Liver (tissue), 8 donors: ENCODE measurements at regions not wholly inside any gene's neighbourhood (a gene's known extent, or its start where the extent isn't known, plus 50 kb on each side); places are given as distances from the start of the nearest gene placed in this dataset.

ENCODE experiments used
- DNase-seq: peaks from one replicate; pipeline ENCODE4 v3.0.0-alpha.2; 2017; ENCODE audit warnings: low spot score
- H3K27ac ChIP-seq, 2 donors: one replicate each; pipeline ENCODE4 v1.7.0; 2013; ENCODE audit warnings: inconsistent platforms in 2 of 2, low read length in 2 of 2, control low read depth in 1 of 2, low read depth in 1 of 2, mild to moderate bottlenecking in 1 of 2
- H3K27me3 ChIP-seq, 4 donors: one replicate each; pipeline versions ENCODE4 v1.6.1 to v1.7.0; 2013; ENCODE audit warnings: low read length in 3 of 4, inconsistent platforms in 1 of 4, mild to moderate bottlenecking in 1 of 4, moderate library complexity in 1 of 4; ENCODE audit not compliant: control insufficient read depth in 4 of 4, insufficient read depth in 4 of 4
- H3K36me3 ChIP-seq, 4 donors: one replicate each; pipeline versions ENCODE4 v1.6.1 to v1.7.0; 2013; ENCODE audit warnings: low read length in 3 of 4, mild to moderate bottlenecking in 3 of 4, low read depth in 1 of 4, moderate library complexity in 1 of 4; ENCODE audit not compliant: control insufficient read depth in 4 of 4, insufficient read depth in 3 of 4
- H3K4me1 ChIP-seq, 4 donors: one replicate each; pipeline versions ENCODE4 v1.6.1 to v1.7.0; 2013; ENCODE audit warnings: low read length in 3 of 4, mild to moderate bottlenecking in 3 of 4, moderate library complexity in 1 of 4; ENCODE audit not compliant: control insufficient read depth in 4 of 4, insufficient read depth in 4 of 4
- H3K4me3 ChIP-seq, 3 donors: one replicate each; pipeline versions ENCODE4 v1.6.1 to v1.7.0; 2013; ENCODE audit warnings: low read length in 3 of 3, control low read depth in 1 of 3, low read depth in 1 of 3, mild to moderate bottlenecking in 1 of 3
- H3K9ac ChIP-seq, 2 donors: one replicate each; pipeline ENCODE4 v1.7.0; 2013; ENCODE audit warnings: low read length in 2 of 2, mild to moderate bottlenecking in 2 of 2, moderate library complexity in 2 of 2, control low read depth in 1 of 2, low read depth in 1 of 2
- H3K9me3 ChIP-seq, 4 donors: one replicate each; pipeline versions ENCODE4 v1.6.1 to v1.7.0; 2013; ENCODE audit warnings: low read length in 3 of 4; ENCODE audit not compliant: control insufficient read depth in 4 of 4
- EGR1 ChIP-seq, 2 donors: IDR thresholded peaks; 2 replicates each; pipeline ENCODE4 v1.6.1; 2016 to 2018; ENCODE audit warnings: antibody characterized with exemption in 2 of 2, low read depth in 2 of 2
- FOXA1 ChIP-seq: IDR thresholded peaks from 2 replicates; pipeline ENCODE4 v1.6.1; 2016; ENCODE audit warnings: antibody characterized with exemption
- FOXA2 ChIP-seq: IDR thresholded peaks from 2 replicates; pipeline ENCODE4 v1.6.1; 2016; ENCODE audit warnings: antibody characterized with exemption
- GABPA ChIP-seq, 2 donors: IDR thresholded peaks in 1 of 2; conservative IDR thresholded peaks in 1 of 2; 2 replicates each; pipeline ENCODE4 v1.6.1; 2016; ENCODE audit warnings: antibody characterized with exemption in 2 of 2, mild to moderate bottlenecking in 1 of 2, moderate library complexity in 1 of 2
- HNF4A ChIP-seq, 2 donors: conservative IDR thresholded peaks; 2 replicates each; pipeline ENCODE4 v1.6.1; 2016; ENCODE audit warnings: antibody characterized with exemption in 2 of 2, mild to moderate bottlenecking in 2 of 2
- HNF4G ChIP-seq: IDR thresholded peaks from 2 replicates; pipeline ENCODE4 v1.6.1; 2016; ENCODE audit warnings: antibody characterized with exemption
- JUND ChIP-seq, 2 donors: IDR thresholded peaks; 2 replicates each; pipeline ENCODE4 v1.6.1; 2016; ENCODE audit warnings: antibody characterized with exemption in 2 of 2
- NR2F2 ChIP-seq: IDR thresholded peaks from 2 replicates; pipeline ENCODE4 v1.6.1; 2016; ENCODE audit warnings: antibody characterized with exemption
- RAD21 ChIP-seq, 2 donors: IDR thresholded peaks; 2 replicates each; pipeline ENCODE4 v1.6.1; 2016; ENCODE audit warnings: antibody characterized with exemption in 2 of 2, mild to moderate bottlenecking in 2 of 2
- RXRA ChIP-seq, 2 donors: IDR thresholded peaks; 2 replicates each; pipeline ENCODE4 v1.6.1; 2017 to 2018; ENCODE audit warnings: antibody characterized with exemption in 2 of 2, mild to moderate bottlenecking in 1 of 2
- SP1 ChIP-seq: IDR thresholded peaks from 2 replicates; pipeline ENCODE4 v1.6.1; 2018; ENCODE audit warnings: antibody characterized with exemption, mild to moderate bottlenecking
- TAF1 ChIP-seq: conservative IDR thresholded peaks from 2 replicates; pipeline ENCODE4 v1.6.1; 2016; ENCODE audit warnings: antibody characterized with exemption, mild to moderate bottlenecking
- YY1 ChIP-seq: IDR thresholded peaks from 2 replicates; pipeline ENCODE4 v1.6.1; 2016; ENCODE audit warnings: antibody characterized with exemption, mild to moderate bottlenecking
- WGBS: extraction: QIAGEN DNeasy Blood & Tissue Kit; methylation state at CpG from one replicate; pipeline ENCODE4 v1.1.7; 2013; 5-methylcytosine and 5-hydroxymethylcytosine counted together
- TF ChIP-seq, protein P1 (sequence below): IDR thresholded peaks from 2 replicates; pipeline ENCODE4 v1.6.1; 2016; ENCODE audit warnings: antibody characterized with exemption, mild to moderate bottlenecking
- TF ChIP-seq, protein P2 (sequence below): fragments of 150-350 bp; IDR thresholded peaks from 2 replicates; pipeline ENCODE4 v1.5.1; 2017; ENCODE audit warnings: improper control_type of control experiment, low read depth, low read length; ENCODE audit not compliant: missing input control
- TF ChIP-seq, protein P3 (sequence below): IDR thresholded peaks from 2 replicates; pipeline ENCODE4 v1.6.1; 2016; ENCODE audit warnings: antibody characterized with exemption
- TF ChIP-seq, protein P4 (sequence below): IDR thresholded peaks from 2 replicates; pipeline ENCODE4 v1.6.1; 2016; ENCODE audit warnings: antibody characterized with exemption
- TF ChIP-seq, protein P5 (sequence below): IDR thresholded peaks from 2 replicates; pipeline ENCODE4 v1.6.1; 2016; ENCODE audit warnings: antibody characterized with exemption
- donor health status: healthy.
- donor health status: healthy.
- donor health status: healthy.
- donor health status: healthy.
- donor health status: healthy.

DNA sequence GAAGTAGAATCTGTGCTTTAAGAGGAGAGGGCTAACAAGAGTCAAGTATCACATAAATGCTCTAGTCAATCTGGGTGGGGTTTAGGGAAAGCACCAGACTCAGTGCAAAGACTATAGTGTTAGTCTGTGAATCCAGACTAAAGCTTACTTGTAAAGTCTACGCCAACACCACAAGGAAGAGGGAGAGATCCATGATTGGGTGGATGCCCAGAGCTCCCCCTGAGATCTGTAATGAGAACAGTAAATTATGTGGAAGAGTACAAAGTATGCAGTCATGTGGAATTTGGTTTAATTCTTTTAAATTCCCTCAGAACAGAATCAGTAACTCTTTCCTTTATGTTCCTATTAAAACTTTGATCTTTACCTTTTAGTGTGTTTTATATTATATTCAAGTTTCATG lies 354.7 kb upstream of the SPANXN4 start:
- no peak overlapping the region for H3K27ac ChIP-seq
- no peaks in the 10 kb centered on the region for H3K4me1 ChIP-seq
- WGBS = 93% methylated on average over 1 of the region's 1 CpG
- no peak overlapping the region for H3K4me3 ChIP-seq
- H3K27me3 ChIP-seq = no peaks in the 10 kb centered on the region
- no peaks in the 10 kb centered on the region for H3K36me3 ChIP-seq
- TF ChIP-seq RXRA (IDR thresholded peaks at IDR 0.05) = no peak
- TF ChIP-seq EGR1 (IDR thresholded peaks at IDR 0.05; ENCODE audit: low read depth in 2 of 2) = no peak
- TF ChIP-seq, protein P1, sequence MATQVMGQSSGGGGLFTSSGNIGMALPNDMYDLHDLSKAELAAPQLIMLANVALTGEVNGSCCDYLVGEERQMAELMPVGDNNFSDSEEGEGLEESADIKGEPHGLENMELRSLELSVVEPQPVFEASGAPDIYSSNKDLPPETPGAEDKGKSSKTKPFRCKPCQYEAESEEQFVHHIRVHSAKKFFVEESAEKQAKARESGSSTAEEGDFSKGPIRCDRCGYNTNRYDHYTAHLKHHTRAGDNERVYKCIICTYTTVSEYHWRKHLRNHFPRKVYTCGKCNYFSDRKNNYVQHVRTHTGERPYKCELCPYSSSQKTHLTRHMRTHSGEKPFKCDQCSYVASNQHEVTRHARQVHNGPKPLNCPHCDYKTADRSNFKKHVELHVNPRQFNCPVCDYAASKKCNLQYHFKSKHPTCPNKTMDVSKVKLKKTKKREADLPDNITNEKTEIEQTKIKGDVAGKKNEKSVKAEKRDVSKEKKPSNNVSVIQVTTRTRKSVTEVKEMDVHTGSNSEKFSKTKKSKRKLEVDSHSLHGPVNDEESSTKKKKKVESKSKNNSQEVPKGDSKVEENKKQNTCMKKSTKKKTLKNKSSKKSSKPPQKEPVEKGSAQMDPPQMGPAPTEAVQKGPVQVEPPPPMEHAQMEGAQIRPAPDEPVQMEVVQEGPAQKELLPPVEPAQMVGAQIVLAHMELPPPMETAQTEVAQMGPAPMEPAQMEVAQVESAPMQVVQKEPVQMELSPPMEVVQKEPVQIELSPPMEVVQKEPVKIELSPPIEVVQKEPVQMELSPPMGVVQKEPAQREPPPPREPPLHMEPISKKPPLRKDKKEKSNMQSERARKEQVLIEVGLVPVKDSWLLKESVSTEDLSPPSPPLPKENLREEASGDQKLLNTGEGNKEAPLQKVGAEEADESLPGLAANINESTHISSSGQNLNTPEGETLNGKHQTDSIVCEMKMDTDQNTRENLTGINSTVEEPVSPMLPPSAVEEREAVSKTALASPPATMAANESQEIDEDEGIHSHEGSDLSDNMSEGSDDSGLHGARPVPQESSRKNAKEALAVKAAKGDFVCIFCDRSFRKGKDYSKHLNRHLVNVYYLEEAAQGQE = no peak
- no peak overlapping the region for H3K9ac ChIP-seq
- peaks cover 0 to 7% (median 1%) of the 10 kb centered on the region in 4 donors for H3K9me3 ChIP-seq
- DNase-seq = no peak

DNA sequence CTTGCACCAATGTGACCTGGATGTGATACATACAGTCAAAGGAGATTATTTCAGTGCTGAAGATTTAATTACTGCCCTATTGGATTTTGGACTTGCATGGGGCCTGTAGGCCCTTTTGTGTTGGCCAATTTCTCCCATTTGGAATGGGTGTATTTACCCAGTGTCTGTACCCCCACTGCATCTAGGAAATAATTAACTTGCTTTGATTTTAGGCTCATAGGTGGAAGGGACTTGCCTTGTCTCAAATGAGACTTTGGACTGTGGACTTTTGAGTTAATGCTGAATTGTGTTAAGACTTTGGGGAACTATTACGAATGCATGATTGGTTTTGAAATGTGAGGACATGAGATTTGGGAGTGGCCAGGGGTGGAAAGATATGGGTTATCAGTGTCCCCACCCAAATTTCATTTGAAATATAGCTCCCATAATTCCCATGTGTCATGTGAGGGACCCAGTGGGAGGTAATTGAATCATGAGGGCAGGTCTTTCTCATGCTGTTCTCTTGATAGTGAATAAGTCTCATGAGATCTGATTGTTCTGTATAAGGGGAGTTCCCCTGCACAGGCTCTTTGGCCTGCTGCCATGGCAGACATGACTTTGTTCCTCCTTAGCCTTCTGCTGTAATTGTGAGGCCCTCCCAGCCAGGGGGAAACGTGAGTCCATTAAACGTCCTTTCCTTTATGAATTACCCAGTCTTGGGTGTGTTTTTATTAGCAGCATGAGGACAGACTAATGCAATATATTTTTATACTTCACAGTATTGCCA lies 362.2 kb upstream of the SPANXN4 start:
- TF ChIP-seq FOXA1 (no peak), YY1 (peak; percentile 54), RAD21 (IDR thresholded peaks at IDR 0.05) (peak; percentile 40 to 48), SP1 (peak; percentile 98), HNF4G (peak; percentile 99), EGR1 (IDR thresholded peaks at IDR 0.05; ENCODE audit: low read depth in 2 of 2) (no peak), JUND (IDR thresholded peaks at IDR 0.05) (peak; percentile 62 to 83), FOXA2 (no peak), GABPA (IDR thresholded peaks at IDR 0.05 in 1 of 2, conservative IDR thresholded peaks at IDR 0.05 in 1 of 2) (peak in 1 of 2 donors; percentile 7), HNF4A (conservative IDR thresholded peaks at IDR 0.05) (peak; percentile 97 to 100), RXRA (IDR thresholded peaks at IDR 0.05) (peak; percentile 64 to 74), NR2F2 (no peak), TAF1 (no peak)
- TF ChIP-seq, protein P2, sequence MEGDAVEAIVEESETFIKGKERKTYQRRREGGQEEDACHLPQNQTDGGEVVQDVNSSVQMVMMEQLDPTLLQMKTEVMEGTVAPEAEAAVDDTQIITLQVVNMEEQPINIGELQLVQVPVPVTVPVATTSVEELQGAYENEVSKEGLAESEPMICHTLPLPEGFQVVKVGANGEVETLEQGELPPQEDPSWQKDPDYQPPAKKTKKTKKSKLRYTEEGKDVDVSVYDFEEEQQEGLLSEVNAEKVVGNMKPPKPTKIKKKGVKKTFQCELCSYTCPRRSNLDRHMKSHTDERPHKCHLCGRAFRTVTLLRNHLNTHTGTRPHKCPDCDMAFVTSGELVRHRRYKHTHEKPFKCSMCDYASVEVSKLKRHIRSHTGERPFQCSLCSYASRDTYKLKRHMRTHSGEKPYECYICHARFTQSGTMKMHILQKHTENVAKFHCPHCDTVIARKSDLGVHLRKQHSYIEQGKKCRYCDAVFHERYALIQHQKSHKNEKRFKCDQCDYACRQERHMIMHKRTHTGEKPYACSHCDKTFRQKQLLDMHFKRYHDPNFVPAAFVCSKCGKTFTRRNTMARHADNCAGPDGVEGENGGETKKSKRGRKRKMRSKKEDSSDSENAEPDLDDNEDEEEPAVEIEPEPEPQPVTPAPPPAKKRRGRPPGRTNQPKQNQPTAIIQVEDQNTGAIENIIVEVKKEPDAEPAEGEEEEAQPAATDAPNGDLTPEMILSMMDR = no peak
- TF ChIP-seq, protein P3, sequence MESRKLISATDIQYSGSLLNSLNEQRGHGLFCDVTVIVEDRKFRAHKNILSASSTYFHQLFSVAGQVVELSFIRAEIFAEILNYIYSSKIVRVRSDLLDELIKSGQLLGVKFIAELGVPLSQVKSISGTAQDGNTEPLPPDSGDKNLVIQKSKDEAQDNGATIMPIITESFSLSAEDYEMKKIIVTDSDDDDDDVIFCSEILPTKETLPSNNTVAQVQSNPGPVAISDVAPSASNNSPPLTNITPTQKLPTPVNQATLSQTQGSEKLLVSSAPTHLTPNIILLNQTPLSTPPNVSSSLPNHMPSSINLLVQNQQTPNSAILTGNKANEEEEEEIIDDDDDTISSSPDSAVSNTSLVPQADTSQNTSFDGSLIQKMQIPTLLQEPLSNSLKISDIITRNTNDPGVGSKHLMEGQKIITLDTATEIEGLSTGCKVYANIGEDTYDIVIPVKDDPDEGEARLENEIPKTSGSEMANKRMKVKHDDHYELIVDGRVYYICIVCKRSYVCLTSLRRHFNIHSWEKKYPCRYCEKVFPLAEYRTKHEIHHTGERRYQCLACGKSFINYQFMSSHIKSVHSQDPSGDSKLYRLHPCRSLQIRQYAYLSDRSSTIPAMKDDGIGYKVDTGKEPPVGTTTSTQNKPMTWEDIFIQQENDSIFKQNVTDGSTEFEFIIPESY = peak; percentile 74
- TF ChIP-seq, protein P4, sequence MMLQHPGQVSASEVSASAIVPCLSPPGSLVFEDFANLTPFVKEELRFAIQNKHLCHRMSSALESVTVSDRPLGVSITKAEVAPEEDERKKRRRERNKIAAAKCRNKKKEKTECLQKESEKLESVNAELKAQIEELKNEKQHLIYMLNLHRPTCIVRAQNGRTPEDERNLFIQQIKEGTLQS = peak; percentile 61
- TF ChIP-seq, protein P5, sequence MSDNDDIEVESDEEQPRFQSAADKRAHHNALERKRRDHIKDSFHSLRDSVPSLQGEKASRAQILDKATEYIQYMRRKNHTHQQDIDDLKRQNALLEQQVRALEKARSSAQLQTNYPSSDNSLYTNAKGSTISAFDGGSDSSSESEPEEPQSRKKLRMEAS = peak; percentile 30
- TF ChIP-seq, protein P1 = peak; percentile 56
- no peaks in the 10 kb centered on the region for H3K27me3 ChIP-seq
- H3K9ac ChIP-seq = no peak overlapping the region
- H3K4me1 ChIP-seq = peaks cover 1 to 16% (median 13%) of the 10 kb centered on the region in 4 donors
- no peak overlapping the region for H3K4me3 ChIP-seq
- peaks cover 0 to 5% (median 1%) of the 10 kb centered on the region in 4 donors for H3K9me3 ChIP-seq
- 26% methylated on average over 3 of the region's 3 CpGs for WGBS
- H3K27ac ChIP-seq = peak overlapping the region in 1 of 2 donors; percentile 50
- DNase-seq = no peak
- H3K36me3 ChIP-seq = no peaks in the 10 kb centered on the region
